Fibroblast of the aortic adventitia (primary cell): ENCODE measurements at regions not wholly inside any gene's neighbourhood (a gene's known extent, or its start where the extent isn't known, plus 50 kb on each side); places are given as distances from the start of the nearest gene placed in this dataset.

ENCODE experiments used
- DNase-seq: peaks from one replicate; pipeline ENCODE4 v3.0.0-alpha.2; 2010; ENCODE audit warnings: low read depth
- H3K4me3 ChIP-seq: 2 replicates; pipeline ENCODE4 v1.5.1; 2011; ENCODE audit warnings: low read depth, mild to moderate bottlenecking, control low read depth, low read length, moderate library complexity
- CTCF ChIP-seq: IDR thresholded peaks from 2 replicates; pipeline ENCODE4 v1.5.1; 2011; ENCODE audit warnings: mild to moderate bottlenecking, low read length, control low read depth, inconsistent platforms; ENCODE audit not compliant: insufficient read depth

GRCh38 chr4:14883661-14884060 is 118.6 kb upstream of the CPEB2 start:
- H3K4me3 ChIP-seq = no peak overlapping the region
- TF ChIP-seq CTCF = no peak
- DNase-seq = no peak

- no peak for DNase-seq
- no peak for TF ChIP-seq CTCF
Observed at GRCh38 chr4:14887842-14888433, 114.3 kb upstream of the CPEB2 start.

GRCh38 chr4:14888790-14889572 is 113.3 kb upstream of the CPEB2 start:
- TF ChIP-seq CTCF = no peak
- DNase-seq = no peak
- H3K4me3 ChIP-seq = no peak overlapping the region

More at GRCh38 chr4:14887842-14888433, 114.3 kb upstream of the CPEB2 start:
- H3K4me3 ChIP-seq = no peak overlapping the region

GRCh38 chr4:14892563-14892962 is 109.7 kb upstream of the CPEB2 start:
- TF ChIP-seq CTCF = no peak
- no peak for DNase-seq
- H3K4me3 ChIP-seq = no peak overlapping the region

- no peak for DNase-seq
- no peak overlapping the region for H3K4me3 ChIP-seq
- no peak for TF ChIP-seq CTCF
Observed at GRCh38 chr4:14893713-14894112, 108.6 kb upstream of the CPEB2 start.

GRCh38 chr4:14894392-14895292 is 107.6 kb upstream of the CPEB2 start:
- no peak for TF ChIP-seq CTCF
- DNase-seq = no peak

More at GRCh38 chr4:14894392-14895292, 107.6 kb upstream of the CPEB2 start:
- H3K4me3 ChIP-seq = no peak overlapping the region
